Vagina (tissue), 2 donors: ENCODE measurements at regions not wholly inside any gene's neighbourhood (a gene's known extent, or its start where the extent isn't known, plus 50 kb on each side); places are given as distances from the start of the nearest gene placed in this dataset.

ENCODE experiments used
- POLR2A ChIP-seq, 2 donors: fragments of 450-650 bp; IDR thresholded peaks; one replicate each; pipeline ENCODE4 v1.6.1; 2017; ENCODE audit warnings: antibody characterized with exemption in 2 of 2, mild to moderate bottlenecking in 2 of 2, moderate library complexity in 2 of 2
- POLR2AphosphoS5 ChIP-seq, 2 donors: sonication (generic); formaldehyde crosslinking; IDR thresholded peaks; one replicate each; pipeline ENCODE4 v1.9.0; 2017; ENCODE audit warnings: antibody characterized with exemption in 2 of 2, mild to moderate bottlenecking in 2 of 2, low read depth in 1 of 2; ENCODE audit not compliant: insufficient read depth in 1 of 2
- TF ChIP-seq, protein P1 (sequence below), 3 experiments: fragments of 450-650 bp in 2 of 3; fragments of 200-600 bp in 1 of 3; sonication (generic) in 1 of 3; IDR thresholded peaks; one replicate each; pipeline ENCODE4 v1.5.1; 2017 to 2019; ENCODE audit warnings: antibody characterized with exemption in 3 of 3, mild to moderate bottlenecking in 2 of 3, moderate library complexity in 2 of 3

- TF ChIP-seq, protein P1, sequence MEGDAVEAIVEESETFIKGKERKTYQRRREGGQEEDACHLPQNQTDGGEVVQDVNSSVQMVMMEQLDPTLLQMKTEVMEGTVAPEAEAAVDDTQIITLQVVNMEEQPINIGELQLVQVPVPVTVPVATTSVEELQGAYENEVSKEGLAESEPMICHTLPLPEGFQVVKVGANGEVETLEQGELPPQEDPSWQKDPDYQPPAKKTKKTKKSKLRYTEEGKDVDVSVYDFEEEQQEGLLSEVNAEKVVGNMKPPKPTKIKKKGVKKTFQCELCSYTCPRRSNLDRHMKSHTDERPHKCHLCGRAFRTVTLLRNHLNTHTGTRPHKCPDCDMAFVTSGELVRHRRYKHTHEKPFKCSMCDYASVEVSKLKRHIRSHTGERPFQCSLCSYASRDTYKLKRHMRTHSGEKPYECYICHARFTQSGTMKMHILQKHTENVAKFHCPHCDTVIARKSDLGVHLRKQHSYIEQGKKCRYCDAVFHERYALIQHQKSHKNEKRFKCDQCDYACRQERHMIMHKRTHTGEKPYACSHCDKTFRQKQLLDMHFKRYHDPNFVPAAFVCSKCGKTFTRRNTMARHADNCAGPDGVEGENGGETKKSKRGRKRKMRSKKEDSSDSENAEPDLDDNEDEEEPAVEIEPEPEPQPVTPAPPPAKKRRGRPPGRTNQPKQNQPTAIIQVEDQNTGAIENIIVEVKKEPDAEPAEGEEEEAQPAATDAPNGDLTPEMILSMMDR (IDR thresholded peaks at IDR 0.05) = no peak
- no peak for TF ChIP-seq POLR2A (IDR thresholded peaks at IDR 0.05)
- no peak for TF ChIP-seq POLR2AphosphoS5 (IDR thresholded peaks at IDR 0.05; ENCODE audit: insufficient read depth in 1 of 2, low read depth in 1 of 2)
These were observed 390.2 kb downstream of the TSHZ3 start for GRCh38 chr19:30959011-30959410.
